Heart left ventricle (tissue), 13 donors: ENCODE measurements at regions not wholly inside any gene's neighbourhood (a gene's known extent, or its start where the extent isn't known, plus 50 kb on each side); places are given as distances from the start of the nearest gene placed in this dataset.

Source experiments
- CTCF ChIP-seq, 12 donors: fragments of 200-600 bp; sonication (generic) in 4 of 12; IDR thresholded peaks; one replicate each; pipeline versions ENCODE4 v1.5.0 to v1.8.0; 2018 to 2022; ENCODE audit warnings: antibody characterized with exemption in 12 of 12, mild to moderate bottlenecking in 5 of 12
- POLR2A ChIP-seq, 2 donors: fragments of 450-650 bp; IDR thresholded peaks; one replicate each; pipeline ENCODE4 v1.6.1; 2017; ENCODE audit warnings: antibody characterized with exemption in 2 of 2, mild to moderate bottlenecking in 2 of 2, moderate library complexity in 2 of 2
- donor health status: ischemic (EF 13 %, LVEDD 7.1; RV severe dilation, severe dysfunction).
- donor health status: DM: no; HTN: yes; CAD: no.
- donor health status: DM: no; HTN: no; CAD: no.
- donor health status: ischemic (EF 25% LVEDD 6.9; RV normal size, moderate dysfunction).
- donor health status: ischemic (EF 25% LVEDD 5.7; RV mildly dilated, moderate dysfunction).
- donor health status: ischemic (EF 35%, LVEDD 5.7; RV mildly dilated, moderate dysfunction).
- donor health status: nonischemic (EF 11% LVEDD 7.7; RV severe dilation, severe dysfunction).
- donor health status: DM: yes; HTN: yes; CAD: no.
- donor health status: PGD.
- donor health status: ischemic (EF 29% LVEDD 5.4; RV normal size, mild dysfunction).
- donor health status: nonischemic (EF 23%, LVEDD 6.1; RV moderate dilation, normal function).

- no peak for TF ChIP-seq CTCF (IDR thresholded peaks at IDR 0.05)
- TF ChIP-seq POLR2A (IDR thresholded peaks at IDR 0.05) = no peak
Measured at GRCh38 chr15:37789397-37789786, 145.0 kb upstream of the TMCO5A start.
